GM18498 (cell line): ENCODE measurements at regions not wholly inside any gene's neighbourhood (a gene's known extent, or its start where the extent isn't known, plus 50 kb on each side); places are given as distances from the start of the nearest gene placed in this dataset.

ENCODE experiments used
- ATAC-seq: cut with Tn5 transposase; IDR thresholded peaks from one replicate; pipeline ENCODE4 v1.9.1; 2021; ENCODE audit warnings: mild to moderate bottlenecking, moderate library complexity; ENCODE audit not compliant: unreplicated experiment

- ATAC-seq = no peak
Measured at GRCh38 chr1:4086085-4086850, 186.2 kb upstream of the C1orf174 start.

GRCh38 chr1:4086921-4087320 lies 186.8 kb upstream of the C1orf174 start:
- ATAC-seq = no peak

GRCh38 chr1:4087530-4088420 lies 187.7 kb upstream of the C1orf174 start:
- no peak for ATAC-seq

- no peak for ATAC-seq
Measured at GRCh38 chr1:4088676-4089075, 188.6 kb upstream of the C1orf174 start.

GRCh38 chr1:4089421-4090175 lies 189.5 kb upstream of the C1orf174 start:
- no peak for ATAC-seq

GRCh38 chr1:4090556-4090955 lies 190.5 kb upstream of the C1orf174 start:
- no peak for ATAC-seq

- no peak for ATAC-seq
Measured at GRCh38 chr1:4090976-4091660, 191.0 kb upstream of the C1orf174 start.

GRCh38 chr1:4091996-4092395 lies 191.9 kb upstream of the C1orf174 start:
- ATAC-seq = no peak

GRCh38 chr1:4093856-4094565 lies 193.9 kb upstream of the C1orf174 start:
- no peak for ATAC-seq

GRCh38 chr1:4095433-4095971 lies 195.4 kb upstream of the C1orf174 start:
- ATAC-seq = no peak

GRCh38 chr1:4101459-4102161 lies 201.5 kb upstream of the C1orf174 start:
- no peak for ATAC-seq

- no peak for ATAC-seq
Measured at GRCh38 chr1:4105300-4105880, 205.3 kb upstream of the C1orf174 start.

GRCh38 chr1:4106731-4107130 lies 206.7 kb upstream of the C1orf174 start:
- ATAC-seq = no peak

- no peak for ATAC-seq
Measured at GRCh38 chr1:4107291-4107690, 207.2 kb upstream of the C1orf174 start.

- no peak for ATAC-seq
Measured at GRCh38 chr1:4108331-4108730, 208.3 kb upstream of the C1orf174 start.

- no peak for ATAC-seq
Measured at GRCh38 chr1:4108758-4109627, 208.9 kb upstream of the C1orf174 start.

GRCh38 chr1:4109628-4109940 lies 209.5 kb upstream of the C1orf174 start:
- ATAC-seq = no peak

- no peak for ATAC-seq
Measured at GRCh38 chr1:4110888-4111287, 210.8 kb upstream of the C1orf174 start.
